Transverse colon (tissue), 3 donors: ENCODE measurements at regions not wholly inside any gene's neighbourhood (a gene's known extent, or its start where the extent isn't known, plus 50 kb on each side); places are given as distances from the start of the nearest gene placed in this dataset.

Experiments used
- POLR2A ChIP-seq: fragments of 450-650 bp; IDR thresholded peaks from one replicate; pipeline ENCODE4 v1.6.1; 2016; ENCODE audit warnings: antibody characterized with exemption, mild to moderate bottlenecking, moderate library complexity
- POLR2AphosphoS5 ChIP-seq, 3 donors: sonication (generic); formaldehyde crosslinking; IDR thresholded peaks; one replicate each; pipeline ENCODE4 v1.6.1; 2016; ENCODE audit warnings: antibody characterized with exemption in 3 of 3

DNA sequence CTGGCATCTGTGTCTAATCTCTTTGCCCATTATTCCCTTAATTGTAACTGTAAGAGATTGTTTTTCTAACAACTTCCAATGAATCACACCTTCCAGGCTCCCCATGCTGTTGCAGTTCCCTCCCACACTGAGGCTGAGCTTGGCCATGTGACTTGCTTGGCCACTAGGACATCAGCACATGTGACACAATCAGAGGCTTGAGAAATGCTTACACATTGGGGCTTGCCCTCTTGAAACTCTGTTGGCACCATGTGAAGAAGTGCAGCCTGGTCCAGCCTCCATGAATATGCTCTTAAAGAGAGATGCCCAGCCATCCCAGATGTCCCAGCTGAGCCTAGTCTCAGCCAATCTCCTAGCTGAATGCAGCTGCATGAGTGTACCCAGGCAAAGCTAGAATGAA, 326.8 kb upstream of the SOX2 start:
- TF ChIP-seq POLR2AphosphoS5 (IDR thresholded peaks at IDR 0.05) (no peak), POLR2A (no peak)
